ENCODE measurements at regions not wholly inside any gene's neighbourhood (a gene's known extent, or its start where the extent isn't known, plus 50 kb on each side); places are given as distances from the start of the nearest gene placed in this dataset.
"Not testable (repeated sequence)": the region's sequence is repeated elsewhere in the genome, so short reads cannot be mapped to it uniquely, and the experiment has no call there.

- BruUV-seq (replicated peaks) = no TSS peak
- Histone ChIP-seq H3K79me2 (ENCODE audit: control insufficient read depth, insufficient read depth, low read length) (no peaks in the 10 kb centered on the region), H3K27ac (ENCODE audit: control insufficient read depth, insufficient read depth) (no peak overlapping the region), H2AFZ (ENCODE audit: control insufficient read depth, low read depth, low read length) (no peak overlapping the region), H3K4me2 (ENCODE audit: control insufficient read depth, insufficient read depth) (no peak overlapping the region), H3K4me1 (ENCODE audit: control insufficient read depth, insufficient read depth, low read length) (no peaks in the 10 kb centered on the region), H3K36me3 (ENCODE audit: control insufficient read depth in 2 of 2, insufficient read depth in 2 of 2, low read length in 1 of 2) (no peaks in the 10 kb centered on the region), H4K20me1 (ENCODE audit: control insufficient read depth, insufficient read depth) (no peaks in the 10 kb centered on the region), H3K4me3 (no peak overlapping the region), H3K9ac (ENCODE audit: control insufficient read depth, insufficient read depth, low read length) (no peak overlapping the region), H3K9me3 (replicated peaks; ENCODE audit: control insufficient read depth, insufficient read depth, low read length) (no peaks in the 10 kb centered on the region; the same call in 2 of the 3 replicates), H3K27me3 (replicated peaks in 1 of 2; ENCODE audit: control insufficient read depth in 2 of 2, insufficient read depth in 2 of 2, low read length in 1 of 2) (no peaks in the 10 kb centered on the region)
- in situ Hi-C loops (cut with MboI) = no loop called here
- DNase-seq (ENCODE audit: low read depth, low spot score) (no peak), ATAC-seq (no peak), FAIRE-seq (no peak)
- 49% methylated on average over 5 of the region's 5 CpGs for WGBS (ENCODE audit: insufficient coverage, insufficient replicate concordance, low lambda C conversion rate, missing lambda C conversion rate)
- ChIA-PET RAD21 (ENCODE audit: unreplicated experiment) (no interaction called here), SMC1A (ENCODE audit: uncharacterized antibody, unreplicated experiment) (interaction anchor here (1.5 to 1.7 kb wide), 2 partner anchors 13 to 15 kb away, joined by 4 to 5 read pairs; no protein-coding TSS in a partner anchor), POLR2A (no interaction called here), CTCF (interaction anchor here (0.7 to 1.7 kb wide), 4 partner anchors 18 to 261 kb away, joined by 3 read pairs; no protein-coding TSS in a partner anchor)
- intact Hi-C loops (cut with micrococcal nuclease; ENCODE audit: unreplicated experiment) = no loop called here
- TF ChIP-seq, protein P1, sequence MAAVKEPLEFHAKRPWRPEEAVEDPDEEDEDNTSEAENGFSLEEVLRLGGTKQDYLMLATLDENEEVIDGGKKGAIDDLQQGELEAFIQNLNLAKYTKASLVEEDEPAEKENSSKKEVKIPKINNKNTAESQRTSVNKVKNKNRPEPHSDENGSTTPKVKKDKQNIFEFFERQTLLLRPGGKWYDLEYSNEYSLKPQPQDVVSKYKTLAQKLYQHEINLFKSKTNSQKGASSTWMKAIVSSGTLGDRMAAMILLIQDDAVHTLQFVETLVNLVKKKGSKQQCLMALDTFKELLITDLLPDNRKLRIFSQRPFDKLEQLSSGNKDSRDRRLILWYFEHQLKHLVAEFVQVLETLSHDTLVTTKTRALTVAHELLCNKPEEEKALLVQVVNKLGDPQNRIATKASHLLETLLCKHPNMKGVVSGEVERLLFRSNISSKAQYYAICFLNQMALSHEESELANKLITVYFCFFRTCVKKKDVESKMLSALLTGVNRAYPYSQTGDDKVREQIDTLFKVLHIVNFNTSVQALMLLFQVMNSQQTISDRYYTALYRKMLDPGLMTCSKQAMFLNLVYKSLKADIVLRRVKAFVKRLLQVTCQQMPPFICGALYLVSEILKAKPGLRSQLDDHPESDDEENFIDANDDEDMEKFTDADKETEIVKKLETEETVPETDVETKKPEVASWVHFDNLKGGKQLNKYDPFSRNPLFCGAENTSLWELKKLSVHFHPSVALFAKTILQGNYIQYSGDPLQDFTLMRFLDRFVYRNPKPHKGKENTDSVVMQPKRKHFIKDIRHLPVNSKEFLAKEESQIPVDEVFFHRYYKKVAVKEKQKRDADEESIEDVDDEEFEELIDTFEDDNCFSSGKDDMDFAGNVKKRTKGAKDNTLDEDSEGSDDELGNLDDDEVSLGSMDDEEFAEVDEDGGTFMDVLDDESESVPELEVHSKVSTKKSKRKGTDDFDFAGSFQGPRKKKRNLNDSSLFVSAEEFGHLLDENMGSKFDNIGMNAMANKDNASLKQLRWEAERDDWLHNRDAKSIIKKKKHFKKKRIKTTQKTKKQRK (IDR thresholded peaks at IDR 0.05; ENCODE audit: low read depth, low read length) = no peak
- TF ChIP-seq NR2C1 (IDR thresholded peaks at IDR 0.05) (no peak), SMC3 (IDR thresholded peaks at IDR 0.05; ENCODE audit: borderline replicate concordance, low read length) (no peak), HCFC1 (IDR thresholded peaks at IDR 0.05; ENCODE audit: low read length) (no peak), USF2 (IDR thresholded peaks at IDR 0.05; ENCODE audit: borderline replicate concordance, low read depth, low read length) (no peak)
Observed at GRCh38 chr1:220942278-220942677, 63.0 kb downstream of the HLX start.

GRCh38 chr1:220942914-220943313 is 63.7 kb downstream of the HLX start:
- H3K36me3 ChIP-seq (ENCODE audit: control insufficient read depth in 2 of 2, insufficient read depth in 2 of 2, low read length in 1 of 2); H4K20me1 ChIP-seq (ENCODE audit: control insufficient read depth, insufficient read depth); intact Hi-C loops (cut with micrococcal nuclease; ENCODE audit: unreplicated experiment); H3K27ac ChIP-seq (ENCODE audit: control insufficient read depth, insufficient read depth); H3K9me3 ChIP-seq (replicated peaks; ENCODE audit: control insufficient read depth, insufficient read depth, low read length); H3K27me3 ChIP-seq (replicated peaks in 1 of 2; ENCODE audit: control insufficient read depth in 2 of 2, insufficient read depth in 2 of 2, low read length in 1 of 2); BruUV-seq (replicated peaks); H3K4me1 ChIP-seq (ENCODE audit: control insufficient read depth, insufficient read depth, low read length); H3K79me2 ChIP-seq (ENCODE audit: control insufficient read depth, insufficient read depth, low read length); H2AFZ ChIP-seq (ENCODE audit: control insufficient read depth, low read depth, low read length); DNase-seq (ENCODE audit: low read depth, low spot score); in situ Hi-C loops (cut with MboI); FAIRE-seq; H3K4me3 ChIP-seq; H3K9ac ChIP-seq (ENCODE audit: control insufficient read depth, insufficient read depth, low read length); RAD21 ChIA-PET (ENCODE audit: unreplicated experiment); POLR2A ChIA-PET; H3K4me2 ChIP-seq (ENCODE audit: control insufficient read depth, insufficient read depth): not testable (repeated sequence)
- peak; percentile 53; the same call in 2 of the 3 replicates for ATAC-seq
- ChIA-PET SMC1A (ENCODE audit: uncharacterized antibody, unreplicated experiment) (interaction anchor here (1.7 kb wide), 1 partner anchor 14 kb away, joined by 4 read pairs; no protein-coding TSS in a partner anchor), CTCF (interaction anchor here (0.7 to 1.3 kb wide), 2 partner anchors 94 to 261 kb away, joined by 3 read pairs; no protein-coding TSS in a partner anchor)
- 23% methylated on average over 2 of the region's 2 CpGs for WGBS (ENCODE audit: insufficient coverage, insufficient replicate concordance, low lambda C conversion rate, missing lambda C conversion rate)
